Fibroblast of skin of abdomen (primary cell): ENCODE measurements at regions not wholly inside any gene's neighbourhood (a gene's known extent, or its start where the extent isn't known, plus 50 kb on each side); places are given as distances from the start of the nearest gene placed in this dataset.

Experiments
- DNase-seq: peaks from one replicate; pipeline ENCODE4 v3.0.0-alpha.2; 2013

GRCh38 chr11:70854201-70854600 is 398.2 kb downstream of the SHANK2 start:
- DNase-seq: no peak

GRCh38 chr11:70854901-70855556 is 397.3 kb downstream of the SHANK2 start:
- no peak for DNase-seq

- DNase-seq: no peak
These were observed 394.5 kb downstream of the SHANK2 start for GRCh38 chr11:70857894-70858293.

GRCh38 chr11:70859180-70859579 is 393.2 kb downstream of the SHANK2 start:
- DNase-seq: no peak

- no peak for DNase-seq
These were observed 391.5 kb downstream of the SHANK2 start for GRCh38 chr11:70860888-70861287.

- DNase-seq: no peak
These were observed 390.8 kb downstream of the SHANK2 start for GRCh38 chr11:70861559-70861958.

- DNase-seq: no peak
These were observed 390.3 kb downstream of the SHANK2 start for GRCh38 chr11:70862093-70862492.

- DNase-seq: no peak
These were observed 389.2 kb downstream of the SHANK2 start for GRCh38 chr11:70863186-70863585.

GRCh38 chr11:70863993-70864392 is 388.4 kb downstream of the SHANK2 start:
- no peak for DNase-seq

- no peak for DNase-seq
These were observed 387.0 kb downstream of the SHANK2 start for GRCh38 chr11:70865356-70865755.

GRCh38 chr11:70866834-70867233 is 385.5 kb downstream of the SHANK2 start:
- no peak for DNase-seq

GRCh38 chr11:70867281-70868047 is 384.9 kb downstream of the SHANK2 start:
- DNase-seq: no peak

GRCh38 chr11:70868341-70868885 is 384.0 kb downstream of the SHANK2 start:
- DNase-seq: no peak

GRCh38 chr11:70869054-70869453 is 383.3 kb downstream of the SHANK2 start:
- no peak for DNase-seq

- no peak for DNase-seq
These were observed 380.5 kb downstream of the SHANK2 start for GRCh38 chr11:70871881-70872280.

- no peak for DNase-seq
These were observed 380.1 kb downstream of the SHANK2 start for GRCh38 chr11:70872299-70872698.

- DNase-seq: no peak
These were observed 379.2 kb downstream of the SHANK2 start for GRCh38 chr11:70872955-70873735.

GRCh38 chr11:70873736-70874412 is 378.5 kb downstream of the SHANK2 start:
- no peak for DNase-seq

GRCh38 chr11:70876685-70877084 is 375.7 kb downstream of the SHANK2 start:
- no peak for DNase-seq

- DNase-seq: no peak
These were observed 375.2 kb downstream of the SHANK2 start for GRCh38 chr11:70877151-70877550.

GRCh38 chr11:70878366-70878765 is 374.0 kb downstream of the SHANK2 start:
- no peak for DNase-seq

- no peak for DNase-seq
These were observed 372.6 kb downstream of the SHANK2 start for GRCh38 chr11:70879601-70880285.
